ENCODE measurements at regions not wholly inside any gene's neighbourhood (a gene's known extent, or its start where the extent isn't known, plus 50 kb on each side); places are given as distances from the start of the nearest gene placed in this dataset.

DNA sequence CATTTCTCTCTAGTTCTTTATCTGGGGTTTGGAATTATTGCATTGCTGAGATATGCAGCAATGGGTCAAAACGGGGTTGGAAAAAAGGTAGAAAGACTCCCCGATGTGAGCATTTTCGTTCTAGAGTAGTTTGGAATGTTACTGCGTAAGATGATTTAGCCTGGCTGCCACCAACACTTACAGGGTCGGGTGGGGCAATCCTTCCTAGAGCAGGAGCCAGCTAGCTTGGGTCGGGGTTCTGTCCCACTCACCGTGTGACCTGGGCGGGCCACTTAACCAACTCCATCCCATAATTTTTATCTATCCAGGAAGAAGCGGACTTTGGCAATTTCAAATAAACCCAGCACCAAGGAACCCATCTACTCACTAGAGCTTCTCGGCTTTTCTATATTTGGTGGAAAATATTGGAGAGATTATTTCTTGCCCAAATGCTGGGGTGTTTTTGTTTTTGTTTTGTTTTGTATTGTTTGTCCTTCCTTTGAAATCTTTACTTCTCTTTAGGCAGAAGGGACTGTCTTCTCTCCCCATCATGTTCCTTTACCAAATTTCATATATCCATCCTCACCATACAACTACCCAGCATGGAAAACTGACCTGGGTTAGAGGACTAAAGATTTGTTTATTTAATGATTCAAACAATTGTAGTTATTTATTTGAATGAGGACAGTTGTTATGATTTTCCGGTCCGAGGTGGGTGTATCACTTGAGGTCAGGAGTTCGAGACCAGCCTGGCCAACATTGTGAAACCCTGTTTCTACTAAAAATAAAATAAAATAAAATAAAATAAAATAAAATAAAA lies 72.4 kb downstream of the GPX5 start:
- peak overlapping the region; percentile 46 for H3K4me3 ChIP-seq (ENCODE audit: low read length)
- H3K9ac ChIP-seq (ENCODE audit: low read length) = no peak overlapping the region
- H3K79me2 ChIP-seq (replicated peaks; ENCODE audit: insufficient read depth, low read length) = no peaks in the 10 kb centered on the region

DNA sequence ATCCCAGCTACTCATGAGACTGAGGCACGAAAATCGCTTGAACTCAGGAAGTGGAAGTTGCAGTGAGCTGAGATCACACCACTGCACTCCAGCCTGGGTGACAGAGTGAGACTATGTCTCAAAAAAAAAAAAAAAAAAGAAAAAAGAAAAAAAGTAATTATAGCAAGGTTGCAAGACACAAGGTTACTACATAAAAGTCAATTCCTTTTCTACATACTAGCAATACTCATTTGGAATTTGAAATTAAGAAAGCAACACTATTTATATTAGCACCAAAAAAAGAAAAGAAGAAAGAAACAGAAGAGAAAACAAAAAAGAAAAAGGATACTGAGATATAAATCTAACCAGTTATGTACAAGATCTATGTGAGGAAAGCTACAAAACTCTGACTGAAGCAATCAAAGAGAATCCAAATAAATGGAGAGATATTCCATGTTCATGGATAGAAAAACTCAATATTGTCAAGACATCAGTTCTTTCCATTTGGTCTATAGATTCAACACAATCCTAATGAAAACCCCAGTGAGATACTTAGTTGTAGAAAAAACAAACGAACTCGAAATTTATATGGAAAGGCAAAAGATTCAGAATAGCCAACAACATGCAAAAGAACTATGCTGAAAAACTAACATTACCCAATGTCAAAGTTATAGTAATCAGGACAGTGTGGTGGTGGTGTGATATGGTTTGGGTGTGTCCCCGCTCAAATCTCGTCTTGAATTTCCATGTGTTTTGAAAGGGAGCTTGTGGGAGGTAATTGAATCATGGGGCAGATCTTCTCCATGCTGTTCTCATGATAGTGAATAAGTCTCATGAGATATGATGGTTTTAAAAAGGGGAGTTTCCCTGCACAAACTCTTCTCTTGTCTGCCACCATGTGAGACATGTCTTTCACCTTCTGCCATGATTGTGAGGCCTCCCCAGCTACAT lies 73.3 kb downstream of the GPX5 start:
- no peaks in the 10 kb centered on the region for H3K36me3 ChIP-seq (ENCODE audit: insufficient read depth, low read length)
- H2AFZ ChIP-seq (ENCODE audit: low read depth, low read length) = no peak overlapping the region
- no peak overlapping the region for H3K27ac ChIP-seq (ENCODE audit: low read length)
- no peaks in the 10 kb centered on the region for H3K9me3 ChIP-seq (ENCODE audit: low read length)
- H3K9ac ChIP-seq (ENCODE audit: low read length) = no peak overlapping the region
- H3K4me2 ChIP-seq (ENCODE audit: low read length) = no peak overlapping the region
- H3F3A ChIP-seq (ENCODE audit: insufficient read depth, low read length, poor library complexity, severe bottlenecking) = no peaks in the 10 kb centered on the region
- H3K79me2 ChIP-seq (replicated peaks; ENCODE audit: insufficient read depth, low read length) = no peaks in the 10 kb centered on the region
- H3K27me3 ChIP-seq (ENCODE audit: insufficient read depth, low read depth, low read length) = no peaks in the 10 kb centered on the region
- H3K9me2 ChIP-seq (ENCODE audit: insufficient read depth, low read length) = no peaks in the 10 kb centered on the region
- no peaks in the 10 kb centered on the region for H4K20me1 ChIP-seq (ENCODE audit: insufficient read depth)
- no peak overlapping the region for H3K4me3 ChIP-seq (ENCODE audit: low read length)
- no peak for TF ChIP-seq RAD21 (conservative IDR thresholded peaks at IDR 0.05)
- TF ChIP-seq TAF1 (IDR thresholded peaks at IDR 0.05; ENCODE audit: low read depth) = no peak
- TF ChIP-seq, protein P1, sequence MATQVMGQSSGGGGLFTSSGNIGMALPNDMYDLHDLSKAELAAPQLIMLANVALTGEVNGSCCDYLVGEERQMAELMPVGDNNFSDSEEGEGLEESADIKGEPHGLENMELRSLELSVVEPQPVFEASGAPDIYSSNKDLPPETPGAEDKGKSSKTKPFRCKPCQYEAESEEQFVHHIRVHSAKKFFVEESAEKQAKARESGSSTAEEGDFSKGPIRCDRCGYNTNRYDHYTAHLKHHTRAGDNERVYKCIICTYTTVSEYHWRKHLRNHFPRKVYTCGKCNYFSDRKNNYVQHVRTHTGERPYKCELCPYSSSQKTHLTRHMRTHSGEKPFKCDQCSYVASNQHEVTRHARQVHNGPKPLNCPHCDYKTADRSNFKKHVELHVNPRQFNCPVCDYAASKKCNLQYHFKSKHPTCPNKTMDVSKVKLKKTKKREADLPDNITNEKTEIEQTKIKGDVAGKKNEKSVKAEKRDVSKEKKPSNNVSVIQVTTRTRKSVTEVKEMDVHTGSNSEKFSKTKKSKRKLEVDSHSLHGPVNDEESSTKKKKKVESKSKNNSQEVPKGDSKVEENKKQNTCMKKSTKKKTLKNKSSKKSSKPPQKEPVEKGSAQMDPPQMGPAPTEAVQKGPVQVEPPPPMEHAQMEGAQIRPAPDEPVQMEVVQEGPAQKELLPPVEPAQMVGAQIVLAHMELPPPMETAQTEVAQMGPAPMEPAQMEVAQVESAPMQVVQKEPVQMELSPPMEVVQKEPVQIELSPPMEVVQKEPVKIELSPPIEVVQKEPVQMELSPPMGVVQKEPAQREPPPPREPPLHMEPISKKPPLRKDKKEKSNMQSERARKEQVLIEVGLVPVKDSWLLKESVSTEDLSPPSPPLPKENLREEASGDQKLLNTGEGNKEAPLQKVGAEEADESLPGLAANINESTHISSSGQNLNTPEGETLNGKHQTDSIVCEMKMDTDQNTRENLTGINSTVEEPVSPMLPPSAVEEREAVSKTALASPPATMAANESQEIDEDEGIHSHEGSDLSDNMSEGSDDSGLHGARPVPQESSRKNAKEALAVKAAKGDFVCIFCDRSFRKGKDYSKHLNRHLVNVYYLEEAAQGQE (IDR thresholded peaks at IDR 0.05; ENCODE audit: borderline replicate concordance) = no peak
- no peak for TF ChIP-seq POLR2AphosphoS5 (IDR thresholded peaks at IDR 0.05)
- TF ChIP-seq, protein P2, sequence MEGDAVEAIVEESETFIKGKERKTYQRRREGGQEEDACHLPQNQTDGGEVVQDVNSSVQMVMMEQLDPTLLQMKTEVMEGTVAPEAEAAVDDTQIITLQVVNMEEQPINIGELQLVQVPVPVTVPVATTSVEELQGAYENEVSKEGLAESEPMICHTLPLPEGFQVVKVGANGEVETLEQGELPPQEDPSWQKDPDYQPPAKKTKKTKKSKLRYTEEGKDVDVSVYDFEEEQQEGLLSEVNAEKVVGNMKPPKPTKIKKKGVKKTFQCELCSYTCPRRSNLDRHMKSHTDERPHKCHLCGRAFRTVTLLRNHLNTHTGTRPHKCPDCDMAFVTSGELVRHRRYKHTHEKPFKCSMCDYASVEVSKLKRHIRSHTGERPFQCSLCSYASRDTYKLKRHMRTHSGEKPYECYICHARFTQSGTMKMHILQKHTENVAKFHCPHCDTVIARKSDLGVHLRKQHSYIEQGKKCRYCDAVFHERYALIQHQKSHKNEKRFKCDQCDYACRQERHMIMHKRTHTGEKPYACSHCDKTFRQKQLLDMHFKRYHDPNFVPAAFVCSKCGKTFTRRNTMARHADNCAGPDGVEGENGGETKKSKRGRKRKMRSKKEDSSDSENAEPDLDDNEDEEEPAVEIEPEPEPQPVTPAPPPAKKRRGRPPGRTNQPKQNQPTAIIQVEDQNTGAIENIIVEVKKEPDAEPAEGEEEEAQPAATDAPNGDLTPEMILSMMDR (IDR thresholded peaks at IDR 0.05; ENCODE audit: poor library complexity, severe bottlenecking) = no peak
- no peak for TF ChIP-seq SMC3 (conservative IDR thresholded peaks at IDR 0.05; ENCODE audit: poor library complexity)
- TF ChIP-seq EP300 (conservative IDR thresholded peaks at IDR 0.05; ENCODE audit: poor library complexity, severe bottlenecking) = no peak

More for the DNA sequence above, 72.4 kb downstream of the GPX5 start:
- H2AFZ ChIP-seq (ENCODE audit: low read depth, low read length) = no peak overlapping the region
- no peaks in the 10 kb centered on the region for H3F3A ChIP-seq (ENCODE audit: insufficient read depth, low read length, poor library complexity, severe bottlenecking)
- no peak for TF ChIP-seq SMC3 (conservative IDR thresholded peaks at IDR 0.05; ENCODE audit: poor library complexity)
- TF ChIP-seq, protein P1 (IDR thresholded peaks at IDR 0.05; ENCODE audit: borderline replicate concordance) = no peak
- TF ChIP-seq MXI1 (conservative IDR thresholded peaks at IDR 0.05; ENCODE audit: poor library complexity, severe bottlenecking) = no peak
- TF ChIP-seq EZH2 (IDR thresholded peaks at IDR 0.05; ENCODE audit: borderline replicate concordance, insufficient read depth, low read length, poor library complexity, severe bottlenecking) = no peak
- no peak for TF ChIP-seq EP300 (conservative IDR thresholded peaks at IDR 0.05; ENCODE audit: poor library complexity, severe bottlenecking)
- no peak for TF ChIP-seq RAD21 (conservative IDR thresholded peaks at IDR 0.05)
- TF ChIP-seq TAF1 (IDR thresholded peaks at IDR 0.05; ENCODE audit: low read depth) = no peak
- TF ChIP-seq, protein P2 (IDR thresholded peaks at IDR 0.05; ENCODE audit: poor library complexity, severe bottlenecking) = no peak
- no peak for TF ChIP-seq POLR2AphosphoS5 (IDR thresholded peaks at IDR 0.05)
- H3K36me3 ChIP-seq (ENCODE audit: insufficient read depth, low read length) = no peaks in the 10 kb centered on the region
- H3K27me3 ChIP-seq (ENCODE audit: insufficient read depth, low read depth, low read length) = no peaks in the 10 kb centered on the region
- H3K27ac ChIP-seq (ENCODE audit: low read length) = no peak overlapping the region
- no peak overlapping the region for H3K4me2 ChIP-seq (ENCODE audit: low read length)
- no peaks in the 10 kb centered on the region for H4K20me1 ChIP-seq (ENCODE audit: insufficient read depth)
- no peaks in the 10 kb centered on the region for H3K9me3 ChIP-seq (ENCODE audit: low read length)
- no peaks in the 10 kb centered on the region for H3K9me2 ChIP-seq (ENCODE audit: insufficient read depth, low read length)

Measured in neural cell (in vitro differentiated cells).